ENCODE measurements at regions not wholly inside any gene's neighbourhood (a gene's known extent, or its start where the extent isn't known, plus 50 kb on each side); places are given as distances from the start of the nearest gene placed in this dataset.

GRCh38 chr4:147108409-147108808, 162.7 kb upstream of the TTC29 start:
- Histone ChIP-seq H2BK12ac (ENCODE audit: insufficient read length, low read depth, low read length) (no peak overlapping the region), H2BK15ac (ENCODE audit: low read depth, low read length) (no peak overlapping the region), H3K18ac (ENCODE audit: insufficient read length, low read depth, low read length) (no peak overlapping the region), H3K9ac (ENCODE audit: extremely low read depth, insufficient read length, low read length) (no peak overlapping the region), H2BK5ac (ENCODE audit: insufficient read length, low read length) (no peak overlapping the region), H4K91ac (ENCODE audit: insufficient read length, low read depth, low read length) (no peak overlapping the region), H3K4me1 (ENCODE audit: insufficient read depth, low read length) (no peaks in the 10 kb centered on the region; the same call in 1 of the 2 replicates), H3K23ac (ENCODE audit: insufficient read length, low read depth, low read length) (no peak overlapping the region), H3K79me1 (ENCODE audit: insufficient read depth, low read depth, low read length, poor library complexity, severe bottlenecking) (no peaks in the 10 kb centered on the region), H2AFZ (ENCODE audit: low read length) (no peak overlapping the region), H3K27me3 (ENCODE audit: insufficient read depth, low read length) (no peaks in the 10 kb centered on the region), H3K9me3 (ENCODE audit: control insufficient read depth, low read depth, low read length) (no peaks in the 10 kb centered on the region), H3K27ac (ENCODE audit: insufficient read length, low read depth, low read length) (no peak overlapping the region), H3K14ac (ENCODE audit: insufficient read depth, low read length) (no peak overlapping the region), H4K5ac (ENCODE audit: insufficient read length, low read depth, low read length) (no peak overlapping the region), H4K8ac (replicated peaks; ENCODE audit: insufficient read length, low read depth, low read length) (no peak overlapping the region), H2BK120ac (ENCODE audit: low read depth, low read length, poor library complexity, severe bottlenecking) (no peak overlapping the region), H3K79me2 (ENCODE audit: insufficient read depth, low read length) (no peaks in the 10 kb centered on the region), H2AK5ac (ENCODE audit: insufficient read length, low read length) (no peak overlapping the region), H4K20me1 (ENCODE audit: control insufficient read depth, insufficient read depth, insufficient read length) (no peaks in the 10 kb centered on the region), H3K4ac (ENCODE audit: low read depth, low read length) (no peak overlapping the region), H3K56ac (ENCODE audit: insufficient read length, low read depth, low read length) (no peak overlapping the region), H3T11ph (ENCODE audit: low read length) (no peak overlapping the region), H3K23me2 (ENCODE audit: insufficient read length, low read depth, low read length, poor library complexity, severe bottlenecking) (no peaks in the 10 kb centered on the region), H2BK20ac (ENCODE audit: low read depth, low read length, poor library complexity, severe bottlenecking) (no peak overlapping the region), H3K4me2 (ENCODE audit: insufficient read depth, insufficient read length, low read length) (no peak overlapping the region)
- no CpG with 5 or more reads among the region's 2 CpGs for WGBS (ENCODE audit: extremely low coverage, insufficient read length, low lambda C conversion rate)
- Mint-ChIP-seq H3K27me3 (ENCODE audit: low read depth) (no peaks in the 10 kb centered on the region), H3K9me3 (peaks cover 0 to 4% of the 10 kb centered on the region in 2 experiments; a peak in 1 of 5 replicates), H3K4me3 (no peak overlapping the region), H3K4me1 (peaks cover 0 to 2% of the 10 kb centered on the region in 2 experiments; a peak in 1 of 4 replicates), H3K27ac (no peak overlapping the region), H3K36me3 (ENCODE audit: insufficient read depth in 1 of 3, low read depth in 3 of 3) (no peaks in the 10 kb centered on the region; a peak in 1 of 7 replicates)
- no peak for TF ChIP-seq CTCF (conservative IDR thresholded peaks at IDR 0.05)
- DNase-seq = no peak

Measured in H9 (cell line).